PC-9 (cell line): ENCODE measurements at regions not wholly inside any gene's neighbourhood (a gene's known extent, or its start where the extent isn't known, plus 50 kb on each side); places are given as distances from the start of the nearest gene placed in this dataset.

Experiments
- CTCF ChIP-seq: fragments of 200-600 bp; sonication (generic); conservative IDR thresholded peaks from 2 replicates; pipeline ENCODE4 v1.6.1; 2017; ENCODE audit warnings: mixed run types, antibody characterized with exemption, mild to moderate bottlenecking, moderate library complexity
- EZH2 ChIP-seq: fragments of 200-600 bp; sonication (generic); IDR thresholded peaks from 2 replicates; pipeline ENCODE4 v1.8.0; 2017; ENCODE audit warnings: antibody characterized with exemption, low read depth

- TF ChIP-seq EZH2: no peak
- no peak for TF ChIP-seq CTCF
Measured at GRCh38 chr18:73199151-73199550, 331.4 kb upstream of the NETO1 start.
